ENCODE measurements at regions not wholly inside any gene's neighbourhood (a gene's known extent, or its start where the extent isn't known, plus 50 kb on each side); places are given as distances from the start of the nearest gene placed in this dataset.

DNA sequence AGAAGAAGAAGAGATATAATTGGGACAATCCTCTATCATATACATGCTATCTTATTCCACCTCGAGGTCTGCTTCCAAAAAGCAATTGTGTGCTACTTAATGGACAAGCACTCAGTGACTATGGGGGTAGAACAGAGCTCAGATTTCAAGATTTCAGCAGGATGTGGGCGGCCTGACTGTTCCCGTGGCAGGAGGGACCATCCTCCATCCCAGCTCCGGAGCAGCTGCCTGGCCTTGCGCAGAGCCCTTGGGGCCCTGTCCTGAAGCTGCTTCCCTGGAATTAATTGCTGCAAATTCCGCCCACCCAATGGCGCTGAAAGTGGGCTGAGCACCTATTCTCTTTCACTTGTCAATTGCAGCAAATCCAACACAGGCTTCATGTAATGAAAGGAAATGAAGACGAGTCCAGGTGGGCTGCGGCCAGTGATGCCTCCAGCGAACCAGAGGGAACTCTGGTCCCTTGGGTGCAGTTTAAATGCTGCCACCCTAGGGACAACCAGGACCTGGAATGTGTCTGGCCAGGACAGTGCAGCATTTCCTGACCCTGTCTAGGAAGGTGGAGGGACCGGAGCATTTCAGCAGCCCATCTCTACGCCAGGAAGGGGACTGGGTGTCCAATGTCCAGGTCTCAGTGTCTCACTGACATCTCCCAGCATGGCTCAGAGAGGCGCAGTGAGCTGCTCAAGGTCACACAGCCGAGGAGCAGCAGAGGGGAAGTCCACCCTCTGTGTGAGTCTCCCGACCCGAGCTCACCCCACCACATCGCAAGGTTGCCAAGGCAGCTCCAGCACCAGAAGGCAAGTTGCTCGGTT lies 50.5 kb upstream of the FCN1 start:
- TF ChIP-seq, protein P1, sequence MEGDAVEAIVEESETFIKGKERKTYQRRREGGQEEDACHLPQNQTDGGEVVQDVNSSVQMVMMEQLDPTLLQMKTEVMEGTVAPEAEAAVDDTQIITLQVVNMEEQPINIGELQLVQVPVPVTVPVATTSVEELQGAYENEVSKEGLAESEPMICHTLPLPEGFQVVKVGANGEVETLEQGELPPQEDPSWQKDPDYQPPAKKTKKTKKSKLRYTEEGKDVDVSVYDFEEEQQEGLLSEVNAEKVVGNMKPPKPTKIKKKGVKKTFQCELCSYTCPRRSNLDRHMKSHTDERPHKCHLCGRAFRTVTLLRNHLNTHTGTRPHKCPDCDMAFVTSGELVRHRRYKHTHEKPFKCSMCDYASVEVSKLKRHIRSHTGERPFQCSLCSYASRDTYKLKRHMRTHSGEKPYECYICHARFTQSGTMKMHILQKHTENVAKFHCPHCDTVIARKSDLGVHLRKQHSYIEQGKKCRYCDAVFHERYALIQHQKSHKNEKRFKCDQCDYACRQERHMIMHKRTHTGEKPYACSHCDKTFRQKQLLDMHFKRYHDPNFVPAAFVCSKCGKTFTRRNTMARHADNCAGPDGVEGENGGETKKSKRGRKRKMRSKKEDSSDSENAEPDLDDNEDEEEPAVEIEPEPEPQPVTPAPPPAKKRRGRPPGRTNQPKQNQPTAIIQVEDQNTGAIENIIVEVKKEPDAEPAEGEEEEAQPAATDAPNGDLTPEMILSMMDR (IDR thresholded peaks at IDR 0.05): no peak
- no peak for TF ChIP-seq POLR2A (IDR thresholded peaks at IDR 0.05)
